Thoracic aorta (tissue), 2 donors: ENCODE measurements at regions not wholly inside any gene's neighbourhood (a gene's known extent, or its start where the extent isn't known, plus 50 kb on each side); places are given as distances from the start of the nearest gene placed in this dataset.
A peak's percentile ranks its signal among the peaks of the same experiment; 100 is the strongest.

Source experiments
- ATAC-seq: fragments of 150-250 bp; one replicate; pipeline ENCODE4 v1.8.0; 2017; ENCODE audit warnings: low read depth; ENCODE audit not compliant: insufficient number of reproducible peaks, low FRiP score
- DNase-seq: peaks from one replicate; pipeline ENCODE4 v3.0.0-alpha.2; 2020; ENCODE audit warnings: low spot score
- H3K27ac ChIP-seq, 2 donors: fragments of 200-600 bp; sonication (generic); 1 replicate in 1 of 2; 2 replicates in 1 of 2; pipeline ENCODE4 v1.5.1; 2016; ENCODE audit warnings: mild to moderate bottlenecking in 2 of 2, moderate library complexity in 2 of 2
- H3K27me3 ChIP-seq: fragments of 200-600 bp; sonication (generic); replicated peaks from 2 replicates; pipeline ENCODE4 v1.6.0; 2016; ENCODE audit warnings: mild to moderate bottlenecking; ENCODE audit not compliant: insufficient read depth
- H3K36me3 ChIP-seq: fragments of 200-600 bp; sonication (generic); one replicate; pipeline ENCODE4 v1.5.1; 2016
- H3K4me1 ChIP-seq, 2 donors: fragments of 200-600 bp; sonication (generic); 1 replicate in 1 of 2; 2 replicates in 1 of 2; pipeline versions ENCODE4 v1.5.1 to v1.6.0; 2016; ENCODE audit warnings: low read depth in 2 of 2, mild to moderate bottlenecking in 1 of 2; ENCODE audit not compliant: control insufficient read depth in 1 of 2
- H3K4me3 ChIP-seq: fragments of 200-600 bp; sonication (generic); 2 replicates; pipeline ENCODE4 v1.5.1; 2016; ENCODE audit warnings: mild to moderate bottlenecking
- H3K9me3 ChIP-seq: fragments of 200-600 bp; sonication (generic); 2 replicates; pipeline ENCODE4 v1.5.1; 2016
- TF ChIP-seq, protein P1 (sequence below): fragments of 200-600 bp; sonication (generic); IDR thresholded peaks from one replicate; pipeline ENCODE4 v1.5.1; 2019; ENCODE audit warnings: antibody characterized with exemption

DNA sequence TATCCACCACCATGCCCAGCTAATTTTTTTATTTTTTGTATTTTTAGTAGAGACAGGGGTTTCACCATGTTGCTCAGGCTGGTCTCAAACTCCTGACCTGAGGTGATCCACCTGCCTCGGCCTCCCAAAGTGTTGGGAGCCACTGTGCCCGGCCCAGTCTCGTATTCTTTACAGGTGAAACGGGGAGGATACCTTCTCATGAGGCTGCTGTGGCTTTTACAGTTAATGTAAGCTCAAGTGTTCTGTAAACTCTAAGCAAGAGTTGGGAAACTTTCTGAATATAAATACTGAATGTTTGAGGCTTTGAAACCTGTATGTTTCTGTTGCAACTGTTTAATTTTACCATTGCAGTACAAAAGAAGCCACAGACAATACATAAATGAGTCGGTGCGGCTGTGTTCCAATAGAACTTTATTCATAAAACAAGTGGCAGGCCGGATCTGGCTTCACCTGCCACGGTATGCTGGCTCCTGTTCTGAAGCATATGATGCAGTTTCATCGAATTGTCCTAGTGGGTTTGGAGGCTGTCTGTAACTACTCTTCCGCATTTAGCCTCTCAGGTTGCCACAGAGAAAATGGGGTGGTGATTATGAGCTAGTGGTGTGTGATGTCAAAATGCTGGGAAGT, 192.5 kb upstream of the ZFP64 start:
- H3K27me3 ChIP-seq, result no peaks in the 10 kb centered on the region
- DNase-seq, result no peak
- H3K36me3 ChIP-seq, result no peaks in the 10 kb centered on the region
- ATAC-seq, result no peak
- TF ChIP-seq, protein P1, sequence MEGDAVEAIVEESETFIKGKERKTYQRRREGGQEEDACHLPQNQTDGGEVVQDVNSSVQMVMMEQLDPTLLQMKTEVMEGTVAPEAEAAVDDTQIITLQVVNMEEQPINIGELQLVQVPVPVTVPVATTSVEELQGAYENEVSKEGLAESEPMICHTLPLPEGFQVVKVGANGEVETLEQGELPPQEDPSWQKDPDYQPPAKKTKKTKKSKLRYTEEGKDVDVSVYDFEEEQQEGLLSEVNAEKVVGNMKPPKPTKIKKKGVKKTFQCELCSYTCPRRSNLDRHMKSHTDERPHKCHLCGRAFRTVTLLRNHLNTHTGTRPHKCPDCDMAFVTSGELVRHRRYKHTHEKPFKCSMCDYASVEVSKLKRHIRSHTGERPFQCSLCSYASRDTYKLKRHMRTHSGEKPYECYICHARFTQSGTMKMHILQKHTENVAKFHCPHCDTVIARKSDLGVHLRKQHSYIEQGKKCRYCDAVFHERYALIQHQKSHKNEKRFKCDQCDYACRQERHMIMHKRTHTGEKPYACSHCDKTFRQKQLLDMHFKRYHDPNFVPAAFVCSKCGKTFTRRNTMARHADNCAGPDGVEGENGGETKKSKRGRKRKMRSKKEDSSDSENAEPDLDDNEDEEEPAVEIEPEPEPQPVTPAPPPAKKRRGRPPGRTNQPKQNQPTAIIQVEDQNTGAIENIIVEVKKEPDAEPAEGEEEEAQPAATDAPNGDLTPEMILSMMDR, result no peak
- no peak overlapping the region for H3K4me3 ChIP-seq
- no peak overlapping the region for H3K27ac ChIP-seq
- H3K4me1 ChIP-seq, result no peaks in the 10 kb centered on the region
- no peaks in the 10 kb centered on the region for H3K9me3 ChIP-seq

DNA sequence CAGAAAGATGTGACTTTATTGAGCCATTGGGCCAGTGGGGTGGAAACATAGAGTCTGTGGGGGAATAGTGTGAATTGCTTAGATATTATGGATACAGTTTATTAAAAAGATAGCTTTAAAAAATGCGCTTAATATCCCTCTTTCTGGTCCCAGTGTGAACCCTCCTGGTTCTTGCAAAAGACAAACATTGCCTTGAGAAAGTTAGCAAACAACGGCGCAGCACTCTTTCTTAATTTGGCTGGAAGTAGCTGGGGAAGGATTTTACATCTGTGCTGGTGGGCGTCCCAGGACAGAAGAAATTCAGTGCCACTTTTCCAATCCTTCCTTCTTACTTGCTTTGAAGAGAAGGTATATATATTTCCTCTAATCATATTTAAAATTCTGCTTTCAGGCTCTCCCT, 191.4 kb upstream of the ZFP64 start:
- Histone ChIP-seq H3K4me1 (no peaks in the 10 kb centered on the region), H3K27ac (no peak overlapping the region), H3K27me3 (no peaks in the 10 kb centered on the region), H3K4me3 (no peak overlapping the region), H3K9me3 (no peaks in the 10 kb centered on the region), H3K36me3 (no peaks in the 10 kb centered on the region)
- TF ChIP-seq, protein P1, result no peak
- no peak for ATAC-seq
- no peak for DNase-seq

DNA sequence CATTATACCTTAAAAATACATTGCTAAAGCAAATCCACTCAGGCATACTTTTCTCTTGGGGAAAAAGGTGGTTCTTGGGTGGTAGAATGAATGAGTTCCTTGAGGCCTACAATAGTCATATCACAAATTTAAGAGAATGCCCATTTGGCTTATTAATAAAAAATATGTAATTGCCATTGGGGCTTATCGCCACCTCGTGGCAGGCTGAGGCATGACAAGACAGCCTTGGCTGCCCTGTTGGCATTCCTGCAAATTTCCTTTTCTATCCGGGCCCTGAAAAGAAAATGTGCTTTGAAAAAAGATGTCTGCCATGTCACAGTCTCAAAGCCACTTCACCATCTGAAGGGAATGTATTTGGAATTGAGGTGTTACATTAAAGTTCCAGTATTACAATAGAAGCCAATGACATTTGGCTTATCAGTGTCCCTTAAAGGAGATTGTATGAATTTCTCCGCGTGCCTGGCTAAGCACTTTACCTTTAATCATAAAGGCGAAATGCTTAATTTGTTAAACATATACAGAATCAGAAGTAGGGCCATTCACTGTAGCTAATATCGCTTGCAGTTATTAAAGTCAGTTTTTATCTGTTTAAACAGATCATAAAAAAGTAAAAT, 188.3 kb upstream of the ZFP64 start:
- no peak for DNase-seq

DNA sequence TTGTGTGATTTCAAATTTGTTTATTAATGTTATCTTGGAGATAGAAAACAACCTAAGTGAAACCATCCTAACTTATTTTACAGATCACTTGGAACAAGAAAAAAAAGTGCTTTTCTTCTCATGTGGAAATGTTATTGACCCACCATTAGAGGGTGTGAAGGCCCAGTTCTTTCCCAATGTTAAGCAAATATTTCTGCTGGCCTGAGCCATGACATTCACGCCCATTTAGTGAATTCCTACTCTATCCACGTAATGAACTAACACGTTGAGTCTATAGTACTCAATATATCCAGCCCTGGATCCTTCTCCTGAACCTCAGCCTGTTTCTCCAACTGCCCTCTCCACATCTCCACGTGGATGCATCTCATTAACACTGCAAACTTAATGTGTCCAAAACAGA, 180.6 kb upstream of the ZFP64 start:
- Histone ChIP-seq H3K27ac (no peak overlapping the region), H3K36me3 (no peaks in the 10 kb centered on the region), H3K9me3 (no peaks in the 10 kb centered on the region), H3K4me1 (no peaks in the 10 kb centered on the region), H3K27me3 (no peaks in the 10 kb centered on the region), H3K4me3 (no peak overlapping the region)
- DNase-seq (no peak), ATAC-seq (no peak)
- TF ChIP-seq, protein P1, result no peak

More for the DNA sequence above, 188.3 kb upstream of the ZFP64 start:
- Histone ChIP-seq H3K27me3 (no peaks in the 10 kb centered on the region), H3K4me1 (no peaks in the 10 kb centered on the region), H3K27ac (no peak overlapping the region), H3K36me3 (no peaks in the 10 kb centered on the region), H3K4me3 (no peak overlapping the region), H3K9me3 (no peaks in the 10 kb centered on the region)
- no peak for ATAC-seq
- TF ChIP-seq, protein P1, result peak; percentile 58

DNA sequence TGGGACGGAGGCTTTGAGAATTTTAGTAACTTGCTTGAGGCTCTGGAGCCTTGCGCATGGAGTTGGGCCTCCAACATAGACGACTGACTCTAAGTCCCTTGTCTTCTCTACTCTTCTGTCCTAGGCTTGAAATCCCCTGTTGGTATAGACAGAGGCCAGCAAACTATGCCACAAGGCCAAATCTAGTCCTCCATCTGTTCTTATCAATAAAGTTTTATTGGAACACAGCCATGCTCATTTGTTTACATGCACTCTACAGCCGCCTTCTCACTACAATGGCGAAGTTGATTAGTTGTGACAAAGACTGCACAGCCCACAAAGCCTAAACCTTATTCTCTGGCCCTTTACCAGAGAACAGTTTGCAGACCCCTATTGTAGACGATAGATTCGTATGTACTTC, 174.1 kb upstream of the ZFP64 start:
- H3K4me1 ChIP-seq, result no peaks in the 10 kb centered on the region
- H3K27ac ChIP-seq, result no peak overlapping the region
- H3K4me3 ChIP-seq, result no peak overlapping the region
- ATAC-seq, result no peak
- no peaks in the 10 kb centered on the region for H3K27me3 ChIP-seq
- H3K36me3 ChIP-seq, result no peaks in the 10 kb centered on the region
- TF ChIP-seq, protein P1, result no peak
- no peaks in the 10 kb centered on the region for H3K9me3 ChIP-seq
- no peak for DNase-seq
